Body of pancreas (tissue), 4 donors: ENCODE measurements at regions not wholly inside any gene's neighbourhood (a gene's known extent, or its start where the extent isn't known, plus 50 kb on each side); places are given as distances from the start of the nearest gene placed in this dataset.

Experiments
- ATAC-seq: fragments of 150-250 bp; one replicate; pipeline ENCODE4 v1.9.1; 2016
- DNase-seq, 4 donors: peaks; one replicate each; pipeline ENCODE4 v3.0.0-alpha.2; 2019
- H3K27ac ChIP-seq, 4 donors: fragments of 200-600 bp; sonication (generic); 1 replicate in 3 of 4; 2 replicates in 1 of 4; pipeline versions ENCODE4 v1.5.1 to v1.6.1; 2016 to 2019; ENCODE audit warnings: mild to moderate bottlenecking in 1 of 4, mixed read lengths in 1 of 4, moderate library complexity in 1 of 4
- H3K27me3 ChIP-seq, 2 donors: fragments of 200-600 bp; sonication (generic); one replicate each; pipeline ENCODE4 v1.6.0; 2016; ENCODE audit warnings: mild to moderate bottlenecking in 1 of 2
- H3K36me3 ChIP-seq, 2 donors: fragments of 200-600 bp; sonication (generic); replicated peaks in 1 of 2; 2 replicates each; pipeline ENCODE4 v1.5.1; 2016; ENCODE audit warnings: low read depth in 2 of 2; ENCODE audit not compliant: insufficient read depth in 1 of 2
- H3K4me1 ChIP-seq: fragments of 200-600 bp; sonication (generic); one replicate; pipeline ENCODE4 v1.6.0; 2016
- H3K4me3 ChIP-seq, 2 donors: fragments of 200-600 bp; sonication (generic); 1 replicate in 1 of 2; 2 replicates in 1 of 2; pipeline ENCODE4 v1.5.1; 2016 to 2019
- H3K9me3 ChIP-seq, 3 donors: fragments of 200-600 bp; sonication (generic); 1 replicate in 2 of 3; 2 replicates in 1 of 3; pipeline ENCODE4 v1.5.1; 2016
- CTCF ChIP-seq, 7 experiments: fragments of 450-650 bp in 4 of 7; fragments of 200-600 bp in 3 of 7; sonication (generic) in 3 of 7; IDR thresholded peaks; one replicate each; pipeline ENCODE4 v1.5.1; 2016 to 2019; ENCODE audit warnings: antibody characterized with exemption in 7 of 7
- POLR2A ChIP-seq, 3 donors: fragments of 450-650 bp; IDR thresholded peaks; one replicate each; pipeline ENCODE4 v1.6.1; 2016; ENCODE audit warnings: antibody characterized with exemption in 3 of 3, mild to moderate bottlenecking in 2 of 3
- WGBS, 2 donors: methylation state at CpG; one replicate each; pipeline ENCODE4 v1.1.5; 2017; 5-methylcytosine and 5-hydroxymethylcytosine counted together
- intact Hi-C: fragments of 100-400 bp; cut with DNase I; formaldehyde crosslinking; loops from one replicate; pipeline ENCODE4 v1.15.1; 2023

GRCh38 chr4:107210450-107211239 lies 174.5 kb upstream of the DKK2 start:
- no peak for ATAC-seq
- Histone ChIP-seq H3K36me3 (no peaks in the 10 kb centered on the region), H3K27ac (no peak overlapping the region), H3K4me3 (no peak overlapping the region), H3K27me3 (no peaks in the 10 kb centered on the region), H3K9me3 (no peaks in the 10 kb centered on the region), H3K4me1 (no peaks in the 10 kb centered on the region)
- DNase-seq: no peak
- TF ChIP-seq CTCF (IDR thresholded peaks at IDR 0.05) (no peak), POLR2A (IDR thresholded peaks at IDR 0.05) (no peak)
- intact Hi-C loops: no loop called here
- WGBS, 2 donors: 79% methylated on average over 12 to 13 of the region's 13 CpGs

- TF ChIP-seq POLR2A (IDR thresholded peaks at IDR 0.05) (no peak), CTCF (IDR thresholded peaks at IDR 0.05) (no peak)
- intact Hi-C loops: no loop called here
- Histone ChIP-seq H3K36me3 (no peaks in the 10 kb centered on the region), H3K4me1 (no peaks in the 10 kb centered on the region), H3K27ac (no peak overlapping the region), H3K27me3 (no peaks in the 10 kb centered on the region), H3K4me3 (no peak overlapping the region), H3K9me3 (no peaks in the 10 kb centered on the region)
- WGBS, 2 donors: 87 to 89% methylated on average over 8 of the region's 8 CpGs
- no peak for DNase-seq
- no peak for ATAC-seq
These were observed 167.6 kb upstream of the DKK2 start for GRCh38 chr4:107203733-107204132.

- ATAC-seq (no peak), DNase-seq (no peak)
- 62 to 73% methylated on average over 7 of the region's 7 CpGs for WGBS, 2 donors
- H3K4me1 ChIP-seq: no peaks in the 10 kb centered on the region
- H3K4me3 ChIP-seq: no peak overlapping the region
- no peaks in the 10 kb centered on the region for H3K36me3 ChIP-seq
- no peak overlapping the region for H3K27ac ChIP-seq
- H3K9me3 ChIP-seq: no peaks in the 10 kb centered on the region
- intact Hi-C loops: no loop called here
- TF ChIP-seq POLR2A (IDR thresholded peaks at IDR 0.05) (no peak), CTCF (IDR thresholded peaks at IDR 0.05) (no peak)
- no peaks in the 10 kb centered on the region for H3K27me3 ChIP-seq
These were observed 166.6 kb upstream of the DKK2 start for GRCh38 chr4:107202744-107203143.

- intact Hi-C loops: no loop called here
- H3K9me3 ChIP-seq: no peaks in the 10 kb centered on the region
- H3K27me3 ChIP-seq: no peaks in the 10 kb centered on the region
- no peaks in the 10 kb centered on the region for H3K4me1 ChIP-seq
- WGBS, 2 donors: 58 to 62% methylated on average over 4 of the region's 4 CpGs
- H3K27ac ChIP-seq: no peak overlapping the region
- no peaks in the 10 kb centered on the region for H3K36me3 ChIP-seq
- DNase-seq: no peak
- no peak for ATAC-seq
- TF ChIP-seq POLR2A (IDR thresholded peaks at IDR 0.05): no peak
- no peak for TF ChIP-seq CTCF (IDR thresholded peaks at IDR 0.05)
- no peak overlapping the region for H3K4me3 ChIP-seq
These were observed 161.0 kb upstream of the DKK2 start for GRCh38 chr4:107197121-107197520.

GRCh38 chr4:107196312-107196711 lies 160.2 kb upstream of the DKK2 start:
- no peaks in the 10 kb centered on the region for H3K27me3 ChIP-seq
- WGBS, 2 donors: 65 to 67% methylated on average over 2 of the region's 2 CpGs
- H3K4me1 ChIP-seq: no peaks in the 10 kb centered on the region
- no peaks in the 10 kb centered on the region for H3K36me3 ChIP-seq
- H3K27ac ChIP-seq: no peak overlapping the region
- ATAC-seq (no peak), DNase-seq (no peak)
- H3K4me3 ChIP-seq: no peak overlapping the region
- TF ChIP-seq POLR2A (IDR thresholded peaks at IDR 0.05) (no peak), CTCF (IDR thresholded peaks at IDR 0.05) (no peak)
- H3K9me3 ChIP-seq: no peaks in the 10 kb centered on the region
- intact Hi-C loops: no loop called here
